ENCODE measurements at regions not wholly inside any gene's neighbourhood (a gene's known extent, or its start where the extent isn't known, plus 50 kb on each side); places are given as distances from the start of the nearest gene placed in this dataset.

DNA sequence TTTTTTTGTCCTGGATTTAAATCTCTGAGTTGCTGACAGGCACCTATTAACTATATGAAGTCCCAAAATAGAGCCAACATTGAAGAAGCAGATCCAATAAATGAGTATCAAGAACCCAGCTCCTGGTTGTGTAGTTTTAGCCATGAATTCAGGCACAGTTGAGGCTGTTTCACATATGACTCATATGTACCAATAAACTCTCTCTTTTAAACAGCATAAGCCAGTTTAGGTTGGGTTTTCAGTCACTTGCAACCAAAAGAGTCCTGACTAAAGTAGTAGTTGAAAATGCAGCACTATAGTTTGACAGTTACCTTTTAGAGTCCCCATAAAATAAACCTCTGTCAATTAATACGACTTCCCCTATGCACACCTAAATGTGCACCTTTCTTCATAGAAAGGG is 389.9 kb downstream of the RPS29 start:
- peaks cover 3% of the 10 kb centered on the region for H3K27me3 Mint-ChIP-seq

GRCh38 chr14:49194067-49194466 is 392.1 kb downstream of the RPS29 start:
- peaks cover 10% of the 10 kb centered on the region for H3K27me3 Mint-ChIP-seq
- no peak overlapping the region for H3K27ac Mint-ChIP-seq

More for the DNA sequence above, 389.9 kb downstream of the RPS29 start:
- H3K27ac Mint-ChIP-seq = no peak overlapping the region
- no peaks in the 10 kb centered on the region for H3K36me3 Mint-ChIP-seq
- no peak for DNase-seq
- H3K9me3 Mint-ChIP-seq = no peaks in the 10 kb centered on the region
- peaks cover 3% of the 10 kb centered on the region for H3K4me1 Mint-ChIP-seq
- H3K4me3 Mint-ChIP-seq = no peak overlapping the region

DNA sequence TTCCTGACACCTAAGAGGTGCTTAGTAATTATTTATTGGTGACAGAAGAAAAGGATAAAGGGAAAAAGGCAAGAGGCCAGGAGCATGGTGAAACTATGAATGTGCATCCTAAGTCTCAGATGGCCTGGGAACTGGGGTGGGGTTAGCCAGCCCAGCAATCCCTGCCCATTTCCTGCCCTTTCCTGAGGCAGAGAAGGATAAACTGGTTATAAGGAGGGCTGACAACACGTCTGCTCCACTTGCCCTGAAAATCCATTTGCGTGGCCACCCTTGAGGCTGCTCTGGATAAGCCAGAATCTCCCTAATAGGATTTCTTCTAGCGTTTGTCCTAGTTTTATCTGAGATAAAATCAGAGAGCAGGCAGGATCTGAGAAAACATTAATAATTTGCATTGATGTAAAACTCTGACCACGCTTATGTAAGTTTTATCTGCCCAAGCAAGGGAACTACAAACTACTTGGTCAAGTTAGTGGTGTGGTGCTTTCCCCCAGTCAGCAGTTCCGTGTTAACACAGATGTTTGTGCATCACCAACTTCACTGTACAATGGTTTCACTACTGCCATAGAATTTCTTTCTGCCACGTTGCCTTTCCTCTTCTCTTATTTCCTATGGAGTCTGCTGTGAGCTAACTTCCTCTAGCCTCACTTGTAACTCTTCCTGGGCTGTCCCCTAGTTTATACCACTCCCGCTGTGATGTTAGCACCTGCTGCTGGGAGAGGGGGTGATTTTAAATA is 392.7 kb downstream of the RPS29 start:
- no peaks in the 10 kb centered on the region for H3K9me3 Mint-ChIP-seq
- no peak overlapping the region for H3K4me3 Mint-ChIP-seq

More at GRCh38 chr14:49194067-49194466, 392.1 kb downstream of the RPS29 start:
- H3K9me3 Mint-ChIP-seq = no peaks in the 10 kb centered on the region
- no peak for DNase-seq
- H3K4me1 Mint-ChIP-seq = peaks cover 3% of the 10 kb centered on the region
- no peaks in the 10 kb centered on the region for H3K36me3 Mint-ChIP-seq
- H3K4me3 Mint-ChIP-seq = no peak overlapping the region

DNA sequence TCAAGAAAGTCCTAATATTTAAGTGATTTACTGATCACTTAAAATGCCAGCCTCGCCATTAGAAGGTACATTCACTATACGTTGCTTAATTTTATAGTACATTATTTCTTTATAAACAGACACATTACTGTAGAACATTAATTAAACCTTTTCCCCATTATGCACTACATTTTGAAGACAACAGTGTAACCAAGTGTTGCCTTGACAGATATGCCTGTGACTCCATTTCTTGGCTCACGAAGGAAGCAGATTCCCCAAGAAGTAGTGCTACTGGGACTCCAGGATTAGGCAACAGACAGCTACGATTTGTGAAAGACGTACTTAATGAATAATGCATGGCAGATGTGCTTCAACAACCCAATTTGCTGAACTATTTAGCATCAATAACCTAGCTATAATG is 394.8 kb downstream of the RPS29 start:
- Mint-ChIP-seq H3K27me3 (peaks cover 10% of the 10 kb centered on the region), H3K4me3 (no peak overlapping the region), H3K4me1 (peaks cover 3% of the 10 kb centered on the region), H3K36me3 (no peaks in the 10 kb centered on the region), H3K9me3 (no peaks in the 10 kb centered on the region), H3K27ac (no peak overlapping the region)
- DNase-seq = no peak

More for the DNA sequence above, 392.7 kb downstream of the RPS29 start:
- H3K27me3 Mint-ChIP-seq = peaks cover 10% of the 10 kb centered on the region
- no peaks in the 10 kb centered on the region for H3K36me3 Mint-ChIP-seq
- no peak overlapping the region for H3K27ac Mint-ChIP-seq
- peaks cover 3% of the 10 kb centered on the region for H3K4me1 Mint-ChIP-seq
- peak; percentile 2 for DNase-seq

- Mint-ChIP-seq H3K27me3 (peaks cover 10% of the 10 kb centered on the region), H3K9me3 (no peaks in the 10 kb centered on the region), H3K27ac (no peak overlapping the region), H3K36me3 (no peaks in the 10 kb centered on the region), H3K4me3 (no peak overlapping the region), H3K4me1 (peaks cover 3% of the 10 kb centered on the region)
- DNase-seq = no peak
Measured at GRCh38 chr14:49189375-49189774, 396.8 kb downstream of the RPS29 start.

- H3K36me3 Mint-ChIP-seq = no peaks in the 10 kb centered on the region
- H3K4me3 Mint-ChIP-seq = no peak overlapping the region
- no peak overlapping the region for H3K27ac Mint-ChIP-seq
- H3K4me1 Mint-ChIP-seq = no peaks in the 10 kb centered on the region
- peaks cover 3% of the 10 kb centered on the region for H3K9me3 Mint-ChIP-seq
- H3K27me3 Mint-ChIP-seq = peaks cover 10% of the 10 kb centered on the region
- no peak for DNase-seq
Measured at GRCh38 chr14:49187799-49188198, 398.4 kb downstream of the RPS29 start.

- H3K36me3 Mint-ChIP-seq = no peaks in the 10 kb centered on the region
- H3K9me3 Mint-ChIP-seq = peaks cover 4% of the 10 kb centered on the region
- H3K27ac Mint-ChIP-seq = no peak overlapping the region
- H3K4me3 Mint-ChIP-seq = no peak overlapping the region
- H3K4me1 Mint-ChIP-seq = no peaks in the 10 kb centered on the region
- DNase-seq = peak; percentile 18
- peaks cover 15% of the 10 kb centered on the region for H3K27me3 Mint-ChIP-seq
Measured at GRCh38 chr14:49173765-49174373, 412.3 kb downstream of the RPS29 start.

DNA sequence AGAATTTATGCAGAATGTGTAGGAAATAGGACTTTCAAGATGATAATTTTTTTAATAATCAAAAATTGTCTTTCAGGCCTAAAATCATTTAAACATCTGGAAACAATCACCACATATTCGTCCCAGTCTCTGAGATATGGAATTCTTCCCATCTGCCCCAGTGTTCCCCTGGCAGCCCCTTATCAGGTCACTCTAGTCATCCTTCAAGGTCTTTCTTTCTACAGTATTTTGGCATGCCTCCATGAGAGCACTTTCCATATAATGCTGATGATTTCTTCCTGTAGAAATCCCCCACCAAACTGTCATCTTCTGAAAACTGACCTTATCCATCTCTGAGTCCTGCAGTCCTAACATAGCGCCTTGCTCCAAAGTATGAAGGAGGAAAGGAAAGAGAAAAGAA is 422.1 kb downstream of the RPS29 start:
- H3K27ac Mint-ChIP-seq = no peak overlapping the region
- no peaks in the 10 kb centered on the region for H3K27me3 Mint-ChIP-seq
- H3K4me1 Mint-ChIP-seq = no peaks in the 10 kb centered on the region
- H3K36me3 Mint-ChIP-seq = no peaks in the 10 kb centered on the region
- no peak for DNase-seq
- H3K9me3 Mint-ChIP-seq = no peaks in the 10 kb centered on the region
- H3K4me3 Mint-ChIP-seq = no peak overlapping the region

DNA sequence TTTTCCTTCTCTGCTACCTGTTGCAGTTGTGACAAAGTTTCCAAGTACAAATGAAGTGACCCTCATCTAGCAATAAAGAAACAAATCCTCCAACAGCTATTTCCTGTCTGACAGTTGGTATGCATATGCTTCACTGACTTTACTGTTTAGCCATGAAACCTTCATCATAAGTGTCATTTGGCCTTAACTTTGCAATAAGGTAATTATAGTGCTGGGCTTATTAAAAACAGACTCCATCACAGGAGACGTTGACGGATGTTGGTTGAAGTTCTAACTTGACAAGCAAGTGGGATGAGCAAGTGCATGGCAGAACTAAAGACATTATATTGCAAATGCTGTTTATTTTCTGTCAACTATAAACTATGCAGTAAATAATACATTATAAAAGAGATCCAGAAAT is 425.2 kb downstream of the RPS29 start:
- Mint-ChIP-seq H3K4me3 (no peak overlapping the region), H3K9me3 (no peaks in the 10 kb centered on the region), H3K27ac (no peak overlapping the region), H3K36me3 (no peaks in the 10 kb centered on the region), H3K27me3 (no peaks in the 10 kb centered on the region), H3K4me1 (no peaks in the 10 kb centered on the region)
- no peak for DNase-seq

GRCh38 chr14:49159081-49159480 is 427.1 kb downstream of the RPS29 start:
- no peaks in the 10 kb centered on the region for H3K9me3 Mint-ChIP-seq
- H3K36me3 Mint-ChIP-seq = no peaks in the 10 kb centered on the region
- no peaks in the 10 kb centered on the region for H3K27me3 Mint-ChIP-seq
- no peak overlapping the region for H3K4me3 Mint-ChIP-seq
- H3K4me1 Mint-ChIP-seq = no peaks in the 10 kb centered on the region
- no peak for DNase-seq
- H3K27ac Mint-ChIP-seq = no peak overlapping the region

DNA sequence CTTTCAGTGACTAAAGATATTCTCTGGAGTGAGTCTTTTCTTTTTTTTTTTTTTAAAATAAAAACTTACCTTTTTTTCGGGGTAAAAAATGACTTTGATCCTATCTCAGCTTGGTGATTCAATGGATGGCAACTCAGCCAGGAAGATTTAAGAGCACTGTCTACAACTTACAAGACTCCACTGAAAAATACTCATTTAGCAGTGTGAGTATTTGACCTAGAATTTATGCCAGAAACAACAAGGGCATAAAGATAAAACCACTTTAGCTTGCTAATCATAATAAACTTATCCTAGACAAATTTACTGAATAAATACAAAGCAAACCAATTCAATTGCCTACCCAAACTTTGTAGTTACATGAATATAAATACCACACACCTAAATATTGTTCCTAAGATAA is 446.6 kb downstream of the RPS29 start:
- H3K27ac Mint-ChIP-seq = no peak overlapping the region
- no peak for DNase-seq
- H3K36me3 Mint-ChIP-seq = no peaks in the 10 kb centered on the region
- no peaks in the 10 kb centered on the region for H3K27me3 Mint-ChIP-seq
- no peaks in the 10 kb centered on the region for H3K9me3 Mint-ChIP-seq
- H3K4me3 Mint-ChIP-seq = no peak overlapping the region
- H3K4me1 Mint-ChIP-seq = no peaks in the 10 kb centered on the region

DNA sequence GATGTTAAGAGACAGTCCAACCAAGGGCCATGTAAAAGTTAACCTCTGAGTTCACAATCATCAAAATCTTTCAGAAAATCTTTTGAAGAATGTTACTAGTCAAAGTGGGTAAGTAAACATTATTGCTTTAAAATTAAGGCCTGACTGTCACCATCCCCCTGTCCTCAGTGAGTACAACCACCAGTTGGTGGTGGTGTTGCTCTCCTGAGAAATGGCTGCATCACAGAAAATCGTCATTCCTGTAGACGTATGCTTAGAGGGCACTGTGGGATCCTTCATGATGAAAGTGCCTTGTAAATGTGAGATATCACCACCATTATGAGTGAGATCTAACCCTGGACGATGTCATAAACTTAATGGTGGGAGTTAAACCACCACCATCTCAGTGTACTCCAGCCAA is 451.2 kb downstream of the RPS29 start:
- DNase-seq = no peak
- Mint-ChIP-seq H3K27ac (no peak overlapping the region), H3K4me3 (no peak overlapping the region)

DNA sequence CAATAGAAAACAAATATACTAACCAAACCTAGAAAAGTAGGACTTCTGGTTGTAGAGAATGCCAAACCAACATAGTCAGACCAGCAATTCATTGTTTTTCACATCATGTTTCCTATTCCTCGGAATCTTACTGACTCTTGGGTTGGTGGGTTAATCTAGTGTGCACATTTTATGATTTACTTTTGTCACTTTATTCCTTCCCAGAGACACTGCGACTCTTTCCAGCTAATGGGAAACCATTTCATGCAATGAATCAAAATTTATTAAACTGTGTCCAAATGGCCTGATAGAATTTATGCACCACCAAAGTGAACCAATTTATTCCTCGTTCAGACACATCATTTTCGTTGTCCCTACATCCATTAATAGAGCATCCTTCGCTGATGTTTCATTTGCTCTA is 464.9 kb downstream of the RPS29 start:
- H3K4me1 Mint-ChIP-seq = no peaks in the 10 kb centered on the region
- no peaks in the 10 kb centered on the region for H3K9me3 Mint-ChIP-seq
- H3K4me3 Mint-ChIP-seq = no peak overlapping the region
- peaks cover 4% of the 10 kb centered on the region for H3K27me3 Mint-ChIP-seq
- no peak overlapping the region for H3K27ac Mint-ChIP-seq
- no peak for DNase-seq
- H3K36me3 Mint-ChIP-seq = no peaks in the 10 kb centered on the region

More for the DNA sequence above, 451.2 kb downstream of the RPS29 start:
- no peaks in the 10 kb centered on the region for H3K36me3 Mint-ChIP-seq
- peaks cover 4% of the 10 kb centered on the region for H3K27me3 Mint-ChIP-seq
- no peaks in the 10 kb centered on the region for H3K4me1 Mint-ChIP-seq
- H3K9me3 Mint-ChIP-seq = peaks cover 4% of the 10 kb centered on the region

DNA sequence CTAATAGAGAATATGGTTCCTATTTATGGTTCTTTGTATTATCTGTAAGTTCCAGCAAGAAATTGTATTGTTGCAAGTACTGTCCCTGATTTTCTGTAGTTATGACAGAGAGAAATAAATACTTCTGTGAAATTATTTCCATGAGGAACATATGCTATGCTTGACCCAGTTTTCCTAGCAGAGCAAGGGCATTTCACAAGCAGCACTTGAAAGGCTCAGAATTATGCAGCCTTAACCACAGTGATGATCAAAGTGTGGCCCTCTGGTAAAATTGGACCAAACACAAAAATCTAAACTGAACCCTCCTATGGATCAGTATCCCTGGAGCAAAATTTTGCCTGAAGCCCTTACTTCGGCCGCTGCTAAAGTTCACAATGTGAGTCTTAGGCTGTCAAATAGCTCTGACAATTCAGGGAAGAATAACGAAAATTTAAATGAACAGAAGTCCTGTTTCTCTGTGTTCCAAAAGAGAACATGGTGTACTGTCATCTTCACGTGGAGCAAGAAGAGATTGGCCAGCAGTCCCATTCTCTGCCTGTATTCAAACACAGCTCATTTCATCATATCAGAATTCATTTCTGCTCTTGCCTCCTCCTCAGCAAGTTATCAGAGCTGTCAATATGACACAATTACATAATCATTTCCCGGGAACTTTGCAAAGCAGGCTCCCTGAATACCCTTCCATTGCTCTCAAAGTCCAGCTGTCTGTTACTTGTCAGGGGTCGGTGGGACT is 471.9 kb downstream of the RPS29 start:
- H3K36me3 Mint-ChIP-seq = no peaks in the 10 kb centered on the region
- peaks cover 4% of the 10 kb centered on the region for H3K27me3 Mint-ChIP-seq
- no peaks in the 10 kb centered on the region for H3K4me1 Mint-ChIP-seq

DNA sequence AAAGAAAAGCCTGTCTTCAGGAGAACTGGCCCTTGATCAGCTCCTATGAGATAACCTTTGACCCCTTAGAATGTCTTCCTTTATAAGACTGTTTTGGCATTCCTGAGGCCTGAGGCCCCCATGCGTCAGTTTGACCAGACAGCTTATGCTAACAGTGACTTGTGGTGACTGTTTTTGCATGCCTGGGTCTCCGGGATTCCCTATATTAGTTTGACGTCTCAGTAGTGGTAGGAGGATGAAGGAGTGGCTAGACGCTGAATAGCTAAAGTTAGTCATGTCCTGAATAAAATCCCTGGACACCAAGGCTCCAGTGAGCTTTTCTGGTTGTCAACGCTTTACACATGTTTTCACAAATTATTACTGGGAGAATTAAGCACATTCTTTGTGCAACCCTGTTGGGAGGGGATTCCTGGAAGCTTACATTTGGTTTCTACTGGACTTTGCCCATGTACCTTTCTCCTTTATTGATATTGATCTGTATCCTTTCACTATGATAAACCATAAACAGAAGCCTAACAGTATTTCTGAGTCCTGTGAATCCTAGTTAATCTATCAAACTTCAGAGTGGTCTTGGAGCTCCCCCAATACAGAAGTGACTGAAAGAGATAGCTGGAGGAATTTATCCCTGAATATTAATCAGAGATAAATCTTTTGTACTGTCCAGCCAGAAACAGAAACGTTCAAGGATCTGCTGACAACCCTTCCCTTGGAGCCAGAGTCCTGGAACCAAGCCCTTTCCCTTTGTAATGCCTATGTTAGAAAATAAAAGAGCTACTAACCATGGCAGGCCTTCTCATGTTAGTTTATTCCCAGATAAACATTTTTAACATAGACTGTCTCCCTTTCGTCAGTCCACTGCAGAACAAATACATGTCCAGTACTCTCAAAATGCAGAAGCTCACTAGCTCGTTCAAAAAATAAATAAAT is 479.2 kb downstream of the RPS29 start:
- no peaks in the 10 kb centered on the region for H3K27me3 Mint-ChIP-seq
- H3K4me1 Mint-ChIP-seq = no peaks in the 10 kb centered on the region
- peaks cover 5% of the 10 kb centered on the region for H3K9me3 Mint-ChIP-seq
- DNase-seq = no peak
- H3K27ac Mint-ChIP-seq = no peak overlapping the region
- no peak overlapping the region for H3K4me3 Mint-ChIP-seq
- no peaks in the 10 kb centered on the region for H3K36me3 Mint-ChIP-seq

More for the DNA sequence above, 471.9 kb downstream of the RPS29 start:
- Mint-ChIP-seq H3K9me3 (no peaks in the 10 kb centered on the region), H3K27ac (no peak overlapping the region), H3K4me3 (no peak overlapping the region)
- DNase-seq = no peak

Measured in activated naive CD8-positive, alpha-beta T cell treated with anti-CD3 and anti-CD28 coated beads for 36 hours (primary cell).